Fibroblast of lung (primary cell): ENCODE measurements at regions not wholly inside any gene's neighbourhood (a gene's known extent, or its start where the extent isn't known, plus 50 kb on each side); places are given as distances from the start of the nearest gene placed in this dataset.

ENCODE experiments used
- DNase-seq, 2 donors: peaks; one replicate each; pipeline versions ENCODE4 v3.0.0 to v3.0.0-alpha.2; 2010; ENCODE audit warnings: low read depth in 2 of 2
- H2AFZ ChIP-seq: 2 replicates; pipeline ENCODE4 v1.5.1; 2012; ENCODE audit warnings: low read length, control low read depth, inconsistent platforms
- H3K27ac ChIP-seq: 2 replicates; pipeline ENCODE4 v1.5.1; 2011; ENCODE audit warnings: low read length, control low read depth; ENCODE audit not compliant: insufficient read depth
- H3K27me3 ChIP-seq: 2 replicates; pipeline ENCODE4 v1.5.1; 2011; ENCODE audit warnings: mild to moderate bottlenecking, low read length; ENCODE audit not compliant: control insufficient read depth, insufficient read depth
- H3K36me3 ChIP-seq: 2 replicates; pipeline ENCODE4 v1.5.1; 2011; ENCODE audit warnings: low read length; ENCODE audit not compliant: control insufficient read depth, insufficient read depth
- H3K4me1 ChIP-seq: 2 replicates; pipeline ENCODE4 v1.5.1; 2011; ENCODE audit warnings: low read length; ENCODE audit not compliant: control insufficient read depth, insufficient read depth; ENCODE audit errors: extremely low read depth
- H3K4me2 ChIP-seq: 2 replicates; pipeline ENCODE4 v1.5.1; 2011; ENCODE audit warnings: low read length, control low read depth; ENCODE audit not compliant: insufficient read depth; ENCODE audit errors: extremely low read depth
- H3K4me3 ChIP-seq, 4 experiments: fragments of 200-600 bp in 1 of 4; sonication (generic) in 1 of 4; replicated peaks in 1 of 4; 2 replicates each; pipeline ENCODE4 v1.5.1; 2011 to 2016; ENCODE audit warnings: low read length in 4 of 4, low read depth in 3 of 4, mild to moderate bottlenecking in 3 of 4, control low read depth in 2 of 4, inconsistent platforms in 1 of 4, mixed read lengths in 1 of 4; ENCODE audit not compliant: insufficient read depth in 1 of 4; ENCODE audit errors: control extremely low read depth in 1 of 4
- H3K79me2 ChIP-seq: 2 replicates; pipeline ENCODE4 v1.5.1; 2012; ENCODE audit warnings: mild to moderate bottlenecking, low read length, inconsistent platforms; ENCODE audit not compliant: control insufficient read depth, insufficient read depth
- H3K9ac ChIP-seq: 2 replicates; pipeline ENCODE4 v1.5.1; 2011; ENCODE audit warnings: mild to moderate bottlenecking, low read length, control low read depth; ENCODE audit not compliant: insufficient read depth
- H3K9me3 ChIP-seq: 2 replicates; pipeline ENCODE4 v1.5.1; 2012; ENCODE audit warnings: low read depth, low read length; ENCODE audit not compliant: control insufficient read depth, insufficient read depth
- H4K20me1 ChIP-seq: 2 replicates; pipeline ENCODE4 v1.5.1; 2011; ENCODE audit warnings: low read length; ENCODE audit not compliant: control insufficient read depth, insufficient read depth; ENCODE audit errors: extremely low read depth
- CTCF ChIP-seq, 2 donors: IDR thresholded peaks in 1 of 2; conservative IDR thresholded peaks in 1 of 2; 1 replicate in 1 of 2; 2 replicates in 1 of 2; pipeline ENCODE4 v1.5.1; 2011 to 2012; ENCODE audit warnings: low read length in 2 of 2, control low read depth in 1 of 2, inconsistent platforms in 1 of 2, low read depth in 1 of 2, mild to moderate bottlenecking in 1 of 2
- EZH2 ChIP-seq: IDR thresholded peaks from 2 replicates; pipeline ENCODE4 v1.5.1; 2012; ENCODE audit warnings: low read length, control low read depth, mild to moderate bottlenecking; ENCODE audit errors: missing control alignments

- no peak for DNase-seq
- Histone ChIP-seq H3K27me3 (no peaks in the 10 kb centered on the region), H3K9ac (no peak overlapping the region), H3K9me3 (no peaks in the 10 kb centered on the region), H3K4me3 (no peak overlapping the region), H3K4me2 (no peak overlapping the region), H3K79me2 (no peaks in the 10 kb centered on the region), H3K27ac (no peak overlapping the region), H3K4me1 (no peaks in the 10 kb centered on the region), H3K36me3 (no peaks in the 10 kb centered on the region), H4K20me1 (no peaks in the 10 kb centered on the region), H2AFZ (no peak overlapping the region)
- TF ChIP-seq CTCF (conservative IDR thresholded peaks at IDR 0.05 in 1 of 2, IDR thresholded peaks at IDR 0.05 in 1 of 2; ENCODE audit: low read depth in 1 of 2, low read length in 2 of 2) (no peak), EZH2 (no peak)
These were observed 279.1 kb downstream of the BRD1 start for GRCh38 chr22:49548356-49549202.

- Histone ChIP-seq H3K27me3 (no peaks in the 10 kb centered on the region), H3K4me1 (no peaks in the 10 kb centered on the region), H3K79me2 (no peaks in the 10 kb centered on the region), H4K20me1 (no peaks in the 10 kb centered on the region), H3K4me3 (no peak overlapping the region), H3K4me2 (no peak overlapping the region), H3K9me3 (no peaks in the 10 kb centered on the region), H3K9ac (no peak overlapping the region), H3K36me3 (no peaks in the 10 kb centered on the region), H2AFZ (no peak overlapping the region), H3K27ac (no peak overlapping the region)
- DNase-seq, result no peak
- no peak for TF ChIP-seq CTCF (conservative IDR thresholded peaks at IDR 0.05 in 1 of 2, IDR thresholded peaks at IDR 0.05 in 1 of 2; ENCODE audit: low read depth in 1 of 2, low read length in 2 of 2)
- no peak for TF ChIP-seq EZH2
These were observed 279.9 kb downstream of the BRD1 start for GRCh38 chr22:49547751-49548239.

- no peaks in the 10 kb centered on the region for H3K36me3 ChIP-seq
- DNase-seq, result no peak
- H3K27me3 ChIP-seq, result no peaks in the 10 kb centered on the region
- H4K20me1 ChIP-seq, result no peaks in the 10 kb centered on the region
- H3K27ac ChIP-seq, result no peak overlapping the region
- no peak overlapping the region for H3K4me3 ChIP-seq
- no peaks in the 10 kb centered on the region for H3K79me2 ChIP-seq
- H3K4me1 ChIP-seq, result no peaks in the 10 kb centered on the region
- no peaks in the 10 kb centered on the region for H3K9me3 ChIP-seq
- H2AFZ ChIP-seq, result no peak overlapping the region
- no peak for TF ChIP-seq CTCF (conservative IDR thresholded peaks at IDR 0.05 in 1 of 2, IDR thresholded peaks at IDR 0.05 in 1 of 2; ENCODE audit: low read depth in 1 of 2, low read length in 2 of 2)
- TF ChIP-seq EZH2, result no peak
- no peak overlapping the region for H3K9ac ChIP-seq
- H3K4me2 ChIP-seq, result no peak overlapping the region
These were observed 280.7 kb downstream of the BRD1 start for GRCh38 chr22:49546811-49547585.
